ENCODE measurements at regions not wholly inside any gene's neighbourhood (a gene's known extent, or its start where the extent isn't known, plus 50 kb on each side); places are given as distances from the start of the nearest gene placed in this dataset.

- TF ChIP-seq, protein P1, sequence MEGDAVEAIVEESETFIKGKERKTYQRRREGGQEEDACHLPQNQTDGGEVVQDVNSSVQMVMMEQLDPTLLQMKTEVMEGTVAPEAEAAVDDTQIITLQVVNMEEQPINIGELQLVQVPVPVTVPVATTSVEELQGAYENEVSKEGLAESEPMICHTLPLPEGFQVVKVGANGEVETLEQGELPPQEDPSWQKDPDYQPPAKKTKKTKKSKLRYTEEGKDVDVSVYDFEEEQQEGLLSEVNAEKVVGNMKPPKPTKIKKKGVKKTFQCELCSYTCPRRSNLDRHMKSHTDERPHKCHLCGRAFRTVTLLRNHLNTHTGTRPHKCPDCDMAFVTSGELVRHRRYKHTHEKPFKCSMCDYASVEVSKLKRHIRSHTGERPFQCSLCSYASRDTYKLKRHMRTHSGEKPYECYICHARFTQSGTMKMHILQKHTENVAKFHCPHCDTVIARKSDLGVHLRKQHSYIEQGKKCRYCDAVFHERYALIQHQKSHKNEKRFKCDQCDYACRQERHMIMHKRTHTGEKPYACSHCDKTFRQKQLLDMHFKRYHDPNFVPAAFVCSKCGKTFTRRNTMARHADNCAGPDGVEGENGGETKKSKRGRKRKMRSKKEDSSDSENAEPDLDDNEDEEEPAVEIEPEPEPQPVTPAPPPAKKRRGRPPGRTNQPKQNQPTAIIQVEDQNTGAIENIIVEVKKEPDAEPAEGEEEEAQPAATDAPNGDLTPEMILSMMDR (IDR thresholded peaks at IDR 0.05), result no peak
- TF ChIP-seq FOXJ3 (CRISPR knock-in tag; IDR thresholded peaks at IDR 0.05; ENCODE audit: borderline replicate concordance) (no peak), ZNF423 (CRISPR knock-in tag; IDR thresholded peaks at IDR 0.05) (no peak), TP53 (CRISPR knock-in tag; IDR thresholded peaks at IDR 0.05) (no peak), NR2C2 (CRISPR knock-in tag; IDR thresholded peaks at IDR 0.05) (no peak), FOXK1 (CRISPR knock-in tag; IDR thresholded peaks at IDR 0.05) (no peak), SP1 (CRISPR knock-in tag; conservative IDR thresholded peaks at IDR 0.05) (no peak), USF2 (CRISPR knock-in tag; IDR thresholded peaks at IDR 0.05) (no peak), NR1H2 (CRISPR knock-in tag; IDR thresholded peaks at IDR 0.05) (no peak), ZNF532 (CRISPR knock-in tag; IDR thresholded peaks at IDR 0.05; ENCODE audit: borderline replicate concordance) (no peak), ESRRA (CRISPR knock-in tag; IDR thresholded peaks at IDR 0.05; ENCODE audit: borderline replicate concordance) (no peak), CREM (CRISPR knock-in tag; IDR thresholded peaks at IDR 0.05) (no peak)
- TF ChIP-seq, protein P2, sequence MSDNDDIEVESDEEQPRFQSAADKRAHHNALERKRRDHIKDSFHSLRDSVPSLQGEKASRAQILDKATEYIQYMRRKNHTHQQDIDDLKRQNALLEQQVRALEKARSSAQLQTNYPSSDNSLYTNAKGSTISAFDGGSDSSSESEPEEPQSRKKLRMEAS (CRISPR knock-in tag; IDR thresholded peaks at IDR 0.05), result no peak
- TF ChIP-seq, protein P3, sequence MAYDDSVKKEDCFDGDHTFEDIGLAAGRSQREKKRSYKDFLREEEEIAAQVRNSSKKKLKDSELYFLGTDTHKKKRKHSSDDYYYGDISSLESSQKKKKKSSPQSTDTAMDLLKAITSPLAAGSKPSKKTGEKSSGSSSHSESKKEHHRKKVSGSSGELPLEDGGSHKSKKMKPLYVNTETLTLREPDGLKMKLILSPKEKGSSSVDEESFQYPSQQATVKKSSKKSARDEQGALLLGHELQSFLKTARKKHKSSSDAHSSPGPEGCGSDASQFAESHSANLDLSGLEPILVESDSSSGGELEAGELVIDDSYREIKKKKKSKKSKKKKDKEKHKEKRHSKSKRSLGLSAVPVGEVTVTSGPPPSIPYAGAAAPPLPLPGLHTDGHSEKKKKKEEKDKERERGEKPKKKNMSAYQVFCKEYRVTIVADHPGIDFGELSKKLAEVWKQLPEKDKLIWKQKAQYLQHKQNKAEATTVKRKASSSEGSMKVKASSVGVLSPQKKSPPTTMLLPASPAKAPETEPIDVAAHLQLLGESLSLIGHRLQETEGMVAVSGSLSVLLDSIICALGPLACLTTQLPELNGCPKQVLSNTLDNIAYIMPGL (CRISPR knock-in tag; IDR thresholded peaks at IDR 0.05), result no peak
These were observed 136.4 kb downstream of the TBXT start for GRCh38 chr6:166031275-166031674.
